Osteocyte (in vitro differentiated cells): ENCODE measurements at regions not wholly inside any gene's neighbourhood (a gene's known extent, or its start where the extent isn't known, plus 50 kb on each side); places are given as distances from the start of the nearest gene placed in this dataset.

ENCODE experiments used
- DNase-seq: peaks from one replicate; pipeline ENCODE4 v3.0.0; 2021; ENCODE audit warnings: mixed read lengths; ENCODE audit not compliant: unreplicated experiment; ENCODE audit errors: extremely low spot score
- H3K27ac Mint-ChIP-seq: one replicate; pipeline ENCODE4 v1.8.0; 2021; ENCODE audit warnings: mild to moderate bottlenecking, mixed read lengths; ENCODE audit not compliant: unreplicated experiment
- H3K27me3 Mint-ChIP-seq: one replicate; pipeline ENCODE4 v1.8.0; 2021; ENCODE audit warnings: mixed read lengths; ENCODE audit not compliant: unreplicated experiment
- H3K36me3 Mint-ChIP-seq: one replicate; pipeline ENCODE4 v1.8.0; 2021; ENCODE audit warnings: mixed read lengths; ENCODE audit not compliant: unreplicated experiment
- H3K4me1 Mint-ChIP-seq: one replicate; pipeline ENCODE4 v1.8.0; 2021; ENCODE audit warnings: mixed read lengths; ENCODE audit not compliant: unreplicated experiment
- H3K4me3 Mint-ChIP-seq: one replicate; pipeline ENCODE4 v1.8.0; 2021; ENCODE audit warnings: mild to moderate bottlenecking, moderate library complexity, mixed read lengths; ENCODE audit not compliant: unreplicated experiment
- H3K9me3 Mint-ChIP-seq: one replicate; pipeline ENCODE4 v1.8.0; 2021; ENCODE audit warnings: mixed read lengths; ENCODE audit not compliant: unreplicated experiment
- TF ChIP-seq, protein P1 (sequence below): fragments of 200-600 bp; sonication (generic); IDR thresholded peaks from 2 replicates; pipeline ENCODE4 v1.5.0; 2021; ENCODE audit warnings: antibody characterized with exemption, mild to moderate bottlenecking, moderate library complexity

- Mint-ChIP-seq H3K4me3 (no peak overlapping the region), H3K4me1 (no peaks in the 10 kb centered on the region), H3K9me3 (no peaks in the 10 kb centered on the region), H3K27me3 (no peaks in the 10 kb centered on the region), H3K27ac (no peak overlapping the region), H3K36me3 (no peaks in the 10 kb centered on the region)
- TF ChIP-seq, protein P1, sequence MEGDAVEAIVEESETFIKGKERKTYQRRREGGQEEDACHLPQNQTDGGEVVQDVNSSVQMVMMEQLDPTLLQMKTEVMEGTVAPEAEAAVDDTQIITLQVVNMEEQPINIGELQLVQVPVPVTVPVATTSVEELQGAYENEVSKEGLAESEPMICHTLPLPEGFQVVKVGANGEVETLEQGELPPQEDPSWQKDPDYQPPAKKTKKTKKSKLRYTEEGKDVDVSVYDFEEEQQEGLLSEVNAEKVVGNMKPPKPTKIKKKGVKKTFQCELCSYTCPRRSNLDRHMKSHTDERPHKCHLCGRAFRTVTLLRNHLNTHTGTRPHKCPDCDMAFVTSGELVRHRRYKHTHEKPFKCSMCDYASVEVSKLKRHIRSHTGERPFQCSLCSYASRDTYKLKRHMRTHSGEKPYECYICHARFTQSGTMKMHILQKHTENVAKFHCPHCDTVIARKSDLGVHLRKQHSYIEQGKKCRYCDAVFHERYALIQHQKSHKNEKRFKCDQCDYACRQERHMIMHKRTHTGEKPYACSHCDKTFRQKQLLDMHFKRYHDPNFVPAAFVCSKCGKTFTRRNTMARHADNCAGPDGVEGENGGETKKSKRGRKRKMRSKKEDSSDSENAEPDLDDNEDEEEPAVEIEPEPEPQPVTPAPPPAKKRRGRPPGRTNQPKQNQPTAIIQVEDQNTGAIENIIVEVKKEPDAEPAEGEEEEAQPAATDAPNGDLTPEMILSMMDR = no peak
- no peak for DNase-seq
These were observed 270.0 kb upstream of the NAV3 start for GRCh38 chr12:77560714-77561113.

GRCh38 chr12:77559400-77560074, 271.2 kb upstream of the NAV3 start:
- Mint-ChIP-seq H3K4me1 (no peaks in the 10 kb centered on the region), H3K4me3 (no peak overlapping the region), H3K27ac (no peak overlapping the region), H3K36me3 (no peaks in the 10 kb centered on the region), H3K9me3 (no peaks in the 10 kb centered on the region), H3K27me3 (peaks cover 4% of the 10 kb centered on the region)
- TF ChIP-seq, protein P1 = no peak
- no peak for DNase-seq

DNA sequence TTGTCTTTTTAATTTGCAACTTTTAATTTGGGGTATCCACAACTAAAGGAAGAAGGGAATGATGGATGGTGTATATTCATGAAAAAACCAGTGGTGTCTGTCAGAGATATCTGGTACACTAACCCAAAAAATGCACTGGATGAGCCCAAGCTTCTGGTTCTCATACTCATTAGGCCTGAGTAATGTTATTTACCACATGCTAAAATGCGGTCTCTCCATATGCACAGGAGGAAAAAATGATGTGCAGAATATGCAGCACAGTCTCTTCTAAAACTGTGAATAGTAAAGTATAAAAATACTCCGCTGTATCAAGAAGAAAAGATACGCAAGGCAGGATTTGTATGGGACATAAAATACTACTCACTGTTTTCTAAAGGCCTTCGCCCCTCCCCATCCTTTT, 275.6 kb upstream of the NAV3 start:
- TF ChIP-seq, protein P1 = no peak
- DNase-seq = no peak
- H3K4me3 Mint-ChIP-seq = no peak overlapping the region
- no peaks in the 10 kb centered on the region for H3K4me1 Mint-ChIP-seq
- no peaks in the 10 kb centered on the region for H3K36me3 Mint-ChIP-seq
- H3K9me3 Mint-ChIP-seq = no peaks in the 10 kb centered on the region
- H3K27ac Mint-ChIP-seq = no peak overlapping the region
- H3K27me3 Mint-ChIP-seq = peaks cover 23% of the 10 kb centered on the region

- TF ChIP-seq, protein P1 = no peak
- Mint-ChIP-seq H3K36me3 (no peaks in the 10 kb centered on the region), H3K27me3 (peaks cover 23% of the 10 kb centered on the region), H3K9me3 (no peaks in the 10 kb centered on the region), H3K27ac (no peak overlapping the region), H3K4me3 (no peak overlapping the region), H3K4me1 (no peaks in the 10 kb centered on the region)
- DNase-seq = no peak
These were observed 276.6 kb upstream of the NAV3 start for GRCh38 chr12:77553976-77554619.

- H3K9me3 Mint-ChIP-seq = no peaks in the 10 kb centered on the region
- TF ChIP-seq, protein P1 = no peak
- peaks cover 19% of the 10 kb centered on the region for H3K27me3 Mint-ChIP-seq
- H3K4me1 Mint-ChIP-seq = no peaks in the 10 kb centered on the region
- H3K27ac Mint-ChIP-seq = no peak overlapping the region
- H3K4me3 Mint-ChIP-seq = no peak overlapping the region
- DNase-seq = no peak
- H3K36me3 Mint-ChIP-seq = no peaks in the 10 kb centered on the region
These were observed 281.1 kb upstream of the NAV3 start for GRCh38 chr12:77549383-77550128.
